ENCODE measurements at regions not wholly inside any gene's neighbourhood (a gene's known extent, or its start where the extent isn't known, plus 50 kb on each side); places are given as distances from the start of the nearest gene placed in this dataset.

DNA sequence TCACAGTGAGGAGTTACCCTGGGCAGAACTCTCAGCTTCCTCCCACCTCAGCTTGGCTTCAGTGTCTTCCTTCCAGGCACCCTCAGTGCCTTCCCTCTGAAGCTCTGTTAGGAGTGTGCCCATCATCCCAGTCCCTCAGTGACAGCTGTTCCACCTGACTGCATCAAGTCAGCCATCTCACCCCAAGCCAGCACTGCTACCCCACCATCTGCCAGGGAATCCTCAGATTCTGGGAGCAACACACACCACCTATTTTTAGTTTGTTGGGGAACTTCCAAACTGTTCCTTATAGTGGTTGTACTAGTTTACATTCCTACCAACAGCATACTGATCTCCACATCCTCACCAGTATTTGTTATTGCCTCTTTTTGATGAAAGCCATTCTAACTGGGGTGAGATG lies 182.9 kb downstream of the RELL1 start:
- TF ChIP-seq, protein P1, sequence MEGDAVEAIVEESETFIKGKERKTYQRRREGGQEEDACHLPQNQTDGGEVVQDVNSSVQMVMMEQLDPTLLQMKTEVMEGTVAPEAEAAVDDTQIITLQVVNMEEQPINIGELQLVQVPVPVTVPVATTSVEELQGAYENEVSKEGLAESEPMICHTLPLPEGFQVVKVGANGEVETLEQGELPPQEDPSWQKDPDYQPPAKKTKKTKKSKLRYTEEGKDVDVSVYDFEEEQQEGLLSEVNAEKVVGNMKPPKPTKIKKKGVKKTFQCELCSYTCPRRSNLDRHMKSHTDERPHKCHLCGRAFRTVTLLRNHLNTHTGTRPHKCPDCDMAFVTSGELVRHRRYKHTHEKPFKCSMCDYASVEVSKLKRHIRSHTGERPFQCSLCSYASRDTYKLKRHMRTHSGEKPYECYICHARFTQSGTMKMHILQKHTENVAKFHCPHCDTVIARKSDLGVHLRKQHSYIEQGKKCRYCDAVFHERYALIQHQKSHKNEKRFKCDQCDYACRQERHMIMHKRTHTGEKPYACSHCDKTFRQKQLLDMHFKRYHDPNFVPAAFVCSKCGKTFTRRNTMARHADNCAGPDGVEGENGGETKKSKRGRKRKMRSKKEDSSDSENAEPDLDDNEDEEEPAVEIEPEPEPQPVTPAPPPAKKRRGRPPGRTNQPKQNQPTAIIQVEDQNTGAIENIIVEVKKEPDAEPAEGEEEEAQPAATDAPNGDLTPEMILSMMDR (IDR thresholded peaks at IDR 0.05; ENCODE audit: low read length, missing control alignments): no peak
- no peak for DNase-seq (ENCODE audit: low read depth)
- no peak overlapping the region for H3K4me3 ChIP-seq (replicated peaks; ENCODE audit: low read depth, low read length)

DNA sequence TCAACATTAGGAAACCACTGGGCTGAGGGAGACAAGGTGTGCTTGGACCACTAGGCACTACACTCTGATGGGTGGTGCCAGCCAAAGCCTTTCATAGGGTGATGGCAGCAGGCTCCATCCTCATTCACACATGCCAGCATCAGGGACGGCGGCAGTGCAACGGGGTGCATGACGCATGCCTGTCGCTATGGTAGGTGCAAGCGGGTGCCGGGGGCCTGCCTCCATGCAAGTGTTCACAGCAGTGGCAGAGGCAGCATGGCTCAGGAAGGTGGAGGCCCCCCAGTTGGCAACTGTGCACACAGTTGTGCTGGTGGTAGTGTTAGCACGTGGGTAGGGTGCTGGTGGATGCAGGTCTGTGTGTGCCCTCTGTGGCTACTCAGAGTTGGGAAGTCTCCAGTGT lies 184.1 kb downstream of the RELL1 start:
- no peak overlapping the region for H3K4me3 ChIP-seq (replicated peaks; ENCODE audit: low read depth, low read length)
- no peak for DNase-seq (ENCODE audit: low read depth)
- TF ChIP-seq, protein P1 (IDR thresholded peaks at IDR 0.05; ENCODE audit: low read length, missing control alignments): no peak

Measured in fibroblast of pulmonary artery (primary cell).